A673 (cell line): ENCODE measurements at regions not wholly inside any gene's neighbourhood (a gene's known extent, or its start where the extent isn't known, plus 50 kb on each side); places are given as distances from the start of the nearest gene placed in this dataset.

ENCODE experiments used
- EZH2 ChIP-seq: fragments of 200-600 bp; sonication (generic); IDR thresholded peaks from 2 replicates; pipeline ENCODE4 v1.6.1; 2017; ENCODE audit warnings: borderline replicate concordance, low read depth, mild to moderate bottlenecking, mixed read lengths, antibody characterized with exemption, low read length; ENCODE audit not compliant: poor library complexity, severe bottlenecking
- TF ChIP-seq, protein P1 (sequence below): fragments of 300-800, 200-600 bp; sonication (generic); conservative IDR thresholded peaks from 2 replicates; pipeline ENCODE4 v1.5.1; 2017; ENCODE audit warnings: low read depth, mild to moderate bottlenecking, antibody characterized with exemption, low read length, moderate library complexity, mixed read lengths

DNA sequence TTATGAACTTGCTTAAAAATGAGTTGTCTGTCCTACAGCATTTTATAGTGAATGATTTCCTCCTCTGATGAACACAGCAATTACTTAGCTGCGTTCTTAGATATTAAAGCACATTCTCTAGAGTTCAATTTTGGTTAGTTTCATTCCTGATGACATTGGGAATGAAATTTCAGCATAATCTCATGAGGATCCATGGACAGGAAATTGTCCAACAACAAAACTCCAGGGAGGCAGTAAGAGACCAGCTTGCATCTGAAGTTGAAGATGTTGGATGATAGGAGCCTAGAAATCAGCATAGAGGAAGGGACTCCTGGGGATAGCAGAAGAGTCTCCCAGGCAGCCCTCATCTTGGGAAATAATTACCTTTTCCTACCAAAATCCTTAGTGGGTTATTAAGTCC is 128.7 kb upstream of the RAP1B start:
- TF ChIP-seq EZH2 = no peak
- TF ChIP-seq, protein P1, sequence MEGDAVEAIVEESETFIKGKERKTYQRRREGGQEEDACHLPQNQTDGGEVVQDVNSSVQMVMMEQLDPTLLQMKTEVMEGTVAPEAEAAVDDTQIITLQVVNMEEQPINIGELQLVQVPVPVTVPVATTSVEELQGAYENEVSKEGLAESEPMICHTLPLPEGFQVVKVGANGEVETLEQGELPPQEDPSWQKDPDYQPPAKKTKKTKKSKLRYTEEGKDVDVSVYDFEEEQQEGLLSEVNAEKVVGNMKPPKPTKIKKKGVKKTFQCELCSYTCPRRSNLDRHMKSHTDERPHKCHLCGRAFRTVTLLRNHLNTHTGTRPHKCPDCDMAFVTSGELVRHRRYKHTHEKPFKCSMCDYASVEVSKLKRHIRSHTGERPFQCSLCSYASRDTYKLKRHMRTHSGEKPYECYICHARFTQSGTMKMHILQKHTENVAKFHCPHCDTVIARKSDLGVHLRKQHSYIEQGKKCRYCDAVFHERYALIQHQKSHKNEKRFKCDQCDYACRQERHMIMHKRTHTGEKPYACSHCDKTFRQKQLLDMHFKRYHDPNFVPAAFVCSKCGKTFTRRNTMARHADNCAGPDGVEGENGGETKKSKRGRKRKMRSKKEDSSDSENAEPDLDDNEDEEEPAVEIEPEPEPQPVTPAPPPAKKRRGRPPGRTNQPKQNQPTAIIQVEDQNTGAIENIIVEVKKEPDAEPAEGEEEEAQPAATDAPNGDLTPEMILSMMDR = no peak
